GM19395 (cell line): ENCODE measurements at regions not wholly inside any gene's neighbourhood (a gene's known extent, or its start where the extent isn't known, plus 50 kb on each side); places are given as distances from the start of the nearest gene placed in this dataset.

Experiments
- ATAC-seq: cut with Tn5 transposase; IDR thresholded peaks from one replicate; pipeline ENCODE4 v1.9.1; 2021; ENCODE audit warnings: mild to moderate bottlenecking, moderate library complexity; ENCODE audit not compliant: unreplicated experiment

- no peak for ATAC-seq
Measured at GRCh38 chr10:108187408-108188012, 1023.0 kb upstream of the SORCS1 start.

GRCh38 chr10:108184114-108184513 is 1019.6 kb upstream of the SORCS1 start:
- ATAC-seq = no peak

DNA sequence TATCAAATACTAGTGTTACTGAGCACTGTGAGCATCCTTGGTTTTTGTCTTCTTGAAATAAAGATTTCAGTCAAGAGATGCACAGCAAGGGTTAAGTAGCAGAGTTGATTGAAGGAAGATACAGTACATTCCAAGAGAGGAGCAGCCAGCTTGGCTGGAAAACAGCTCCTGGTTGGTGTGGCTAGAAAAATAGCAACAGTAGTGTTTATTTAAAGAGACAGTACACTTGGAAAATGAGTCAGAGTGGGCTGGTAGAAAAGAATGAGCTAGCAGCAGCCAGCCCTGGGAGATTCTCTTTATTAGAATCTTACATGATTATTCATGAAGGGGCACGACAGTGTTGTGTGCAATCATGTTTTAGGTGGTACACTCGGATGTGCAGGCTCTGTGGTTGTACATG is 1016.4 kb upstream of the SORCS1 start:
- ATAC-seq = no peak

DNA sequence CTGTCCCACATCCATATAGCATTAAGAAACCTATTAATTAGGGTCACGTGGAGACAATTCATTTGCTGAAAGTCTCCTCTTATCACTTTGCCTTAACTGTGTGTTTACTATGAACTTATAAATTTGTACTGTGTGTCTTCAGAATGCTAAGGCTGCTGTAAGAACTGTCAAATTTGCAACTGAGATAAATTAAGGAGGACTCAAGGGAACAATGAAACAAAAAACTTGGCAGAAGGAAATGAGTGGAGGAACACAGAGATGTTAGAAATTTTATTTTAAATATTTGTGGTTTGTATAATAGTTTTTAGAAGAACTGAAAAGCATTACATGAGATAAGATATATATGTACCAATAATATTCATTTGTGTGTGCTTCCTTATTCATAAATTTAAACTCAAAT is 1005.3 kb upstream of the SORCS1 start:
- ATAC-seq = no peak

DNA sequence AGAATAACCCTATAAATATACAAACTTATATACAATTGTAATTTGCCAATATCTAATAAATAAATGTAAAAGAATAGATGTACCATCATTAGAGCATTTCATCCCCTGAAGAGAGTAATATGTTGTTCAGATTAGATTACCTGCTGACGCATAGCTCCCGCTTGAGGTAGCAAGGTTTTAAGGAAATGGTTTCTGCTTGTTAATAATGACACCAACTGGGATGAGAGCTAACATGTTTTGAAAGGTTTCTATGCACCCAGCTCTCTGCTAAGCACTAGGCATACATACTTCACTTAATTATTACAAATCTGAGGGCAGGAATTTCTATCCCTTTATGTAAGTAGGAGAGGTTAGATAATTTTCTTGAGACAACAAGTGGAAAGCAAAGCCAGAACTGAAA is 1003.3 kb upstream of the SORCS1 start:
- no peak for ATAC-seq

- ATAC-seq = no peak
Measured at GRCh38 chr10:108166401-108166800, 1001.9 kb upstream of the SORCS1 start.

- no peak for ATAC-seq
Measured at GRCh38 chr10:108147346-108147745, 982.8 kb upstream of the SORCS1 start.

GRCh38 chr10:108141064-108141463 is 976.6 kb upstream of the SORCS1 start:
- ATAC-seq = no peak

DNA sequence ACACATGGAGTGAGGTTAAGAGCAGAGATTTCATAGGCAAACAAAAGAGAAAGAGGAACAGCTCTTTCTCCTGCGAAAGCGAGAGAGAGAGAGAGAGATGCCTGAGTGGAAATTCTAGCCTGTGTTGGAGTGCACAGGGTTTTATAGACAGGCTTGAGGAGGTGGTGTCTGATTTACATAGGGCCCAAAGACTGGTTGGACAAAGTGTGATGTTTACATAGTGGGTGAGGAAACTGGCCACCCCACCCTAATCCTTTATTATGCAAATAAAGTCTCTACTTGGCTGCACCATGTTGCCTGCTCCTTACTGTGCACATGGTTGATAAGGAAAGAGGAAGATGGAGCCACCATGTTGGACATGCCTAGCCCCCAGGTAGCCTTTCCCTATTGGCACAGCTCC is 967.8 kb upstream of the SORCS1 start:
- no peak for ATAC-seq

DNA sequence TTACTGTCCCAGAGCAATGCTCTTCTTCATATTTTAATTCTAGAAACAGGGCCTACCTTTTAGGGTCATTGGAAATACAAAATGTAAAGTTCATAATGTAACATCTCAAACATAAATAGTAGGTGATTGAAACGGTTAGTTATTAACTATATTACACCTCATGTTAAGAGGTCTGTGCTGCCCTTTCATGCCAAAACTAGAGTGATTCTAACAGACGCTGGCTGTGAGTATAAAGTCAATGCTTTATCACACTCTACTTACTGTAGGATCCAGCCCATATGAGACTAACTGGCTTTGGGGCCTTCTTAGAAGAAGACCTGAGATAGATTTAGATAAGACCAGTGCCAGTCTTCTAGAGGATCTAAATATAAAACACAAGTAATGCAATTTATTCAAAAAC is 966.1 kb upstream of the SORCS1 start:
- no peak for ATAC-seq

DNA sequence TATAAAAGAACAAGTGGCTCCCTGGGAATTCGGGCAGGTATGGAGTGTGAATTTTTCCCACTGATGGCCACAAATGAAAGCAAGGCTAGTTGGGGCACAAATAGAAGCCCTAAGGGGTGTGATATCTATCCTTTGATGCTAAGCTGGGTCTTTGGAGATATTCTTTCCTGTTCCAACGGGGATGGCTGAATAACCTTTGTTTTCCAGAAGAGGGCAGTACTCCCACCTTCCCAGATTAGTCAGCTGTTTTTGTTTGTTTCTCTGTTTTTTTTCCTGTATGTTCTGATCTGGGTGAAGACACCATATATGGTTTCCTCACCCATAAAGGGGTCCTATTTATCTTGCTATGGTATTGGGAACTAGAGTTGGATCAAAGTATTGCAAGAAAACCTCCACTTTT is 947.7 kb upstream of the SORCS1 start:
- no peak for ATAC-seq

DNA sequence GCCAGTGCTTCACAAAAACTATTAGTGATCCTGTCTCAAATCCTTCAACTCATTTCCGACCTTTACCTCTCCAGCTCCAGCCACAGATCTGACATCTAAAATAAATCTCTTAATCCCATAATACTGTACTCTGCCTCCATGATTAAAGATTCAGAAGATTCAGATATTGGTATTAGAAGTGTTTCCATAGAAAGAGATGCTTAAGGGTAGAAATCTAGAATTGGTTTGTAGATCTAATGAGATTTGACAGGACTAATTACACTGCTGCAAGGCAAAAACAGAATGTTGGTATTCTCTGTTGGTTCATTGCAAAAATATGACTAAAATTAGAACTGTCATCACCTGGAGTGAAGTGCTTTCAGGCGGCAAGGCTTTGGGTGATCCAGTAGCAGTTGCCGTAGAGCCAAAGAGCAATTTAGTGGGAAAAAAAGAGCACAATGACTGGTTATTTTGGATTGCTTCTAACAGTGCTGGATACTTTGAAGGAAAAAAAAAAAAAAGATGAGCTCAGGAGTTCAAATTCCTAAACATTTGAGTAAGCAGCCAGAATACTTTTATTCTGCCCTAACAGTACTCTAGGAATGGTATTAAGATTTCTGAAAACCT is 940.1 kb upstream of the SORCS1 start:
- no peak for ATAC-seq

- no peak for ATAC-seq
Measured at GRCh38 chr10:108097258-108097657, 932.8 kb upstream of the SORCS1 start.

DNA sequence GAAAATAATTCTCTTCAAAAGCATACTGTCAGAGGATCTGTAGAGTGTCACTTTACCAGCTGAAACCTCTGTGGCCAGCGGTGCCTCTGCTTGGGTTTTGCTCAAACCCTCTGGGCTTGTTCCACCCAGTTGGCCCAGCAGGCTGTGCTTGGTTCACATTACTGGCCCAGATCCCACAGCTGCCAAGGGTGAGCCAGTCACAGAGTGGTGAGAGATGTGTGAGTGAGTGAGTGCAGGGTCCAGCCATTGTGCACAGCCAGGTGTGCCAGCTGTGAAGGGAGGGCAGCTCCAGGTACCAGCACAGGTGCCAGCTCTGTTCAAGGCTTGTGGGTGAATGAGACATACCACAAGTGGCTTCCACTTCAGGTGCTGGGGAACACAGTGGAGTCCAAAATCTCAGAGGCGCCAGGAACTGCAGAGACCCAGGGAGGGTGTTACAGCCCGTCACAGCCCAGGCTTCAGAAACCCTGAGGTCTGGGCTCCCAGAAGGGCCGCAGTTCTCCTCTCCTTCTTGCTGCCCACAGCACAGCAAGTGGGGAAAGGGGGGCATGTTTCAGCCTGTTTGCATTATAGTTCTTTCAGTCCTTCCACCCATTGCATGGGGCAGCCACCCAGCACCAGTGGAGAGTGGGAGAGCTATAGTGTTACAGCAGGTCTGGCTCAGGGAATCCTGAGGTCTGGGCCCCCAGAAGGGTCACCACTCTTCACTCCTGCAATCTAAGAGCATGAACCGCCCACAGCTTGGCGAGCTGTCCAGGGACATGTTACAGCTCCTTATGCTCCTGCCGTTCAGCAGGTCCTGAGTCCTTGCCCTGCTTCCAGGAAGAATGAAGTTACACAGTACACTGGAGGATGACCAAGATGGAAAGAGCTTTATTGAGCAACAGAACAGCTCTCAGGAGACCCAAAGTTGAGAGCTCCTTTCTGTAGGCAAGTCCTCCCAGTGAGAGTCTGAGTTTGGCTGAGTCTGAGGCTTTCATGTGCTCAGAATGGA is 931.7 kb upstream of the SORCS1 start:
- ATAC-seq = no peak

GRCh38 chr10:108090476-108091215 is 926.1 kb upstream of the SORCS1 start:
- ATAC-seq = no peak

- no peak for ATAC-seq
Measured at GRCh38 chr10:108086502-108086901, 922.0 kb upstream of the SORCS1 start.

DNA sequence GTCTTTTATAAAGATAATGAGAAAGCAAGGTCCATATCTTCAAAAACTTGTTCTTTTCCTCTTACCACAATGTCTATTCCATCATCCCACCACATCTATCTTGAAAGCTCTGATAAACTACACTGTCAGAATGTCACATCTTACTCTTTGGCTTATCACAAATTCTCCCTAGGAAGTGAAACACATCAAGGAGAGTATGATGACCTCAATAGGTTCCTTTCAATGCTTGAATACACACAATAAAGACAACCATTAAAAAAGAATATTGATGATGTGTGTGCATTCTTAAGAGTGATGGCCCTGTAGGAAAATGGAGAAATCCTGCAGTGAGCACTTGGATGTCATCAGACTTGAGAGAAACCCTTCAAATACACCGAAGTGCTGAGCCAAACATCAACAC is 918.1 kb upstream of the SORCS1 start:
- no peak for ATAC-seq

- no peak for ATAC-seq
Measured at GRCh38 chr10:108078263-108078662, 913.8 kb upstream of the SORCS1 start.

DNA sequence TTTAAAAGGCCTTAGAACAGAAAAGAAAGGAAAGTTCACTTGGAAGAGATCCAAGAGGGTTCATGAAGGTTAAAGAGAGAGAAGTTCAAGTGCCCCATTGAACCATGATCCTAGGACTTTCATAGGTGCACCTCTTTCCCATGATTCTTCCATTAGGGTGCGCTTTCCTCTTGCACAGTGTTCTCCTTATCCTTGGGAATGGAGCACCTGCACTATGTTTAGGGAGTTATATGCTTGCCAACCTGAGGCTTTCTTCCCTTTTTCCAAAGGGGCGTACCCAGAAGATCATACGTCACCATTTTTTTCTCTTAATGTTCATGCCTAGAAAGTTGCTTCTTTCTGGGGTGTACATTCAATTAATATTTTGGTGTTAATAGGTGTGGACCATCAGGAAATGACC is 908.0 kb upstream of the SORCS1 start:
- ATAC-seq = no peak

GRCh38 chr10:108070789-108071188 is 906.3 kb upstream of the SORCS1 start:
- ATAC-seq = no peak

DNA sequence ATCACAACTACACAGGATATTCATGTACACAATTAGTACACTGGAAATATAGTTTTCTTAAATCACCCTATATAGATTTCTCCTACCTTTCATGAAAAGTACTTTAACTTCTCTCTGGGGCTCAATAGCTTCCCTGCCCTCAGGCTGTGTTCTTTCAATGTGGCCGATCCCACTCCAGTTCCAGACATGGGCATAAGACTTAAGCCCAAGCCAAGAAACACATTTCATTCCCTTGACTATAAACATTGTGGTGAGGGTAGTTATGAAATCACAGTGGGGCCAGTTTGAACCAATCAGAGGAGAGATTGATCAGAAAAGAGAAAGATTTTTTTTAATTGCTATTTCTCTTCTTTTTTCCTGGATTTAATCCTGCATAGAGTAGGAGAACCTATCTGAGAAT is 904.6 kb upstream of the SORCS1 start:
- no peak for ATAC-seq
